GM19240 (cell line): ENCODE measurements at regions not wholly inside any gene's neighbourhood (a gene's known extent, or its start where the extent isn't known, plus 50 kb on each side); places are given as distances from the start of the nearest gene placed in this dataset.
"Not testable (repeated sequence)": the region's sequence is repeated elsewhere in the genome, so short reads cannot be mapped to it uniquely, and the experiment has no call there.

Source experiments
- DNase-seq: peaks from one replicate; pipeline ENCODE4 v3.0.0; 2011; ENCODE audit warnings: low spot score; ENCODE audit not compliant: insufficient read length

DNA sequence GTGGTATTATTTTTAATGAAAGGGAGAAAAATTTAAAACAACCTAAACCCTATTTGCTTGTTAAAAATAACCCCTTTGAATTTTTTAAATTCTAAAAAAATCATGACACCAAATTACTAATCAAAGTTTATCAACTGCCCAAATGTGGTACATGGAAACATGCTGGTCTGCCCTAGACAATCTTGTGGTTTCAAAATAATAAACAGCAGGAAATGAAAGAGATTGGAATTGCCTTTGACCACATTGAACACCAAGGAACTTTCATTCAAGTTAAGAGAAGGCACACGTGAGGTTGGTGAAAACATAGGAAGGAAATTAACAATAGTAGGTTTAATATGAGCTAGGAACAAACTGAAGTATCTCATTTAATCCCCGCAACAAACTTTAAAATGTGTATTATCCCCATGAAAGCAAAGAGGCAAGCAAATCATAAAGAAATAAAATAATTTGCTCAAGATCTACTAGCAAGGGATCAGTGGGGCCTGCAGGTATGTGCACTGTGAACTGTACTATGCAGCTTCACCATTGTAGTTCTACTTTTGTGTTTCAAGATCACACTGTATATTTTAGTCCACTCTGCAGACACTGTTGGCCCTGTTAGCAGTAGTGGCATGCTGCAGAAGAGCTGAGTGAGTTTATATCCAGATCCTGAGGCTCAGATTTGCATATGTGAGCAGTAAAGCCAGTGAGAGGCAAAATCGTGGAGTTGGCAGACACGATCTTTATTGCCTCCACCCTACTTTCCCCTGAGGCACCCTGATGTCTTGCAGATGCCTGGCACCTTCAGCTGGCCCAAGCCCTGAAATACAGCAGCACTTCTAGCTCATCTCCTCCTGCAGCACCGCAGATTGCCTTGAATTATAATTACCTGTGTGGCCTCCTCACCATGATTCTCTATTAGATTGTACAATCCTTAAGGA, 157.8 kb upstream of the TENT5A start:
- no peak for DNase-seq

DNA sequence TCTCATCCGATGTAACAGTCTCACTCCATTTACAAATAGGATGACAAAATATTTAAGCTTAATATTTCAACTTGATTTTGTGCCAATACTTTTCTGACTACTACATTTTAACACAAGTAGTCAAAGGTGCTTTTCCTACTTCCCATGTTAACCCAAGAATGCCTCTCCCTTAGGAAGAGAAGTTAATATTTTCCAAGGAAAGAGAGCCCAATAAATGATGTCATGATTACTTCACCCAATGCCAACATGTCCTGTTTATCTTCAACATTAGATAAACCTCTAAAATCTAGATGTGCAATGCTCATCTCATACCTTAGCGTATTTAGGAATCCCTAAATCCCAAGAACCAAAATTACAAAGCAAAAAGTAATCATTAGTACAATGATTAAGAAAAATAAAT, 156.7 kb upstream of the TENT5A start:
- DNase-seq: no peak

DNA sequence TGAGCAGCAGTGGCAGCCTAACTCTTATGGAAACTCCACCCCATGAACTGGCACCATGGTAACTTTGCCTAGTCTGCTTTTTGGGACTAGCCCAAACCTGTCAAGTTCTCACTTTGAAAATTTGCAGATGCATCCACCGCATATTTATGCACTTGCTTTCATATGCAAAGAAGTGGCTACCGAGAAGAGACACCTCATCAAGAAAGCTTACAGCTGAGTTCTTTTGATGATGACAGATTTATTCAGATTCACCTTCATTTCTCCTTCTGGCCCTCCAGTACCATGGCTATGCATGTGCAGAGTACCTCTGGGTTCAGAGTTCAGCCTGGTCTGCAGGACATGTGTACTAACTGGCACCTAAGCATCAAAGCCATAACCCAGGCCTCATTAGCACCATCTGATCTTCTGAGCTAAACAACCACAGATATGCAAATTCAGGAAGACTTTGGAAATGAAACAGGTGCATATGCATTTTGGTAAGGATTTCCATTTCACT, 154.3 kb upstream of the TENT5A start:
- DNase-seq: no peak

DNA sequence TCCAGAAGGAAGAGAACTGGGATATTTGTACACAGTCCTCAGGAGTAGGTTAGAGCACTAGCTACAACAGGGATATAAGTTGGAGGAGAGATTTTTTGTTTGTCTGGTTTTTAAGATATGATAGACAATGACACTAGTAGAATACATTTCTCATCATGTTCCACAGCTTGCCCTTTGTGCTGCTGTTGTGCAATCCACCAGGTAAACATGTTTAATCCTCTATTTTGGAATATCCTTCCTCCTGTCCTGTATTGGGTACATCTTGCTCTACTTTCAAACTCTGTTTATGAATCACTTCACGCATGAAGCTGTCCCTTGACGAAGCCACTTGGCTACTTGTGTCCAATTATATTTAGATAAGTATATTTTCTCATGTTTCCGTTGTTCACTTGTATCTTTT, 153.6 kb upstream of the TENT5A start:
- no peak for DNase-seq

DNA sequence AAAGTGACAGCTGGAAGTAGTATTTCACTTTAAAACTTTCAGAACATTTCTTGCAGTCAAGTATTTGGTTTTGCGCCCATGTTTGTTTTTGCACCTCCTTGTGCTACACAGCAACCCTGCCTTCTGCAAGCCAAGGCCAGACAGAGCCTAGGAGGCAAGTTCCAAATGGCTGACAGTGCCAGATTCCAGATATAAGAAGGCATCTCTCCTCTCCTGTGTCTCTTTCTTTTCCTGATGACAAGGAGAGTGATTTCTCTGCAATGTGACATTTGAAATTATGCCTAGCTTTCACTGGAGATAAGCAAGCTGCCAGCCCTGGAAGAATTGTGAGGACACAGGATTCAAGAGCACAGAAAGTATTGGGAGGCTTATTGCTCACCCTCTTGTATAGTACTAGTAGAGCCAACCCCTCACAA, 149.1 kb upstream of the TENT5A start:
- DNase-seq: no peak

DNA sequence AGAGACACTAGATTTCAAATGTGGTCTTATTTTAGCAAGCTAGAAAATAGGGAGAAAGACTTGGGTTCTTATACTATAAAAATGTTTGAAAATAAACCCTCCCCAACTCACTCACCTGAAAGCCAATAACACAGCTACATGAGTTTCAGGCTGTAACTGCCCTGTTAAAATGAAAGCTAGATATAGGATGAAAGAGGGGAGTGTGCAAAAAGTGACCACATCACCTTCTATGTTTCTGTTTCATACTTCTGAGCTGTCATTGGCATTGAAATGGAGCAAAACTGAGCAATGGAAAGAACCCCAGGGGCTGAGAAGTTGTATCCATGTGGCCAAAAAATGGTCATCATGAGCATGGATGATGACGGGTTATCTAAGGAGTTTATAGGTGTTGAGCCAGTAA, 148.1 kb upstream of the TENT5A start:
- DNase-seq: no peak

DNA sequence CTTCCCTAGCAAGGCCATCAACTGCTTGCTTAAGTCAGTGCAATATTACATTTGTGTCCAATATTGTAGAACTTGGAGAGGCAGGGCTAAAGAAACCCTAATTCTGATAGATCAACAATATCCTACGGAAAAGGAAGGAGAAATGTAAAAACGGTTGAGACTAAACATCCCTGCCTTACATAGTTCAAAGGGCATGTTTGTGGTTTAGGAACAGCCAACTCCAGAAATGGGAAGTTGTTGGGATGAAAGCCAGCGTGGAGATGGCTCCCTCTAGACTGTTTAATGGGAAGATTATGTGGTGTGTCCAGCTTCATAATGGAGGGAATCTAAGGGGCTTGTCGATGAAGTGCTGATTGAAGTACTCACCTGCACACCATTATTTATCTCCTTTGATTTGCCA, 145.3 kb upstream of the TENT5A start:
- no peak for DNase-seq

DNA sequence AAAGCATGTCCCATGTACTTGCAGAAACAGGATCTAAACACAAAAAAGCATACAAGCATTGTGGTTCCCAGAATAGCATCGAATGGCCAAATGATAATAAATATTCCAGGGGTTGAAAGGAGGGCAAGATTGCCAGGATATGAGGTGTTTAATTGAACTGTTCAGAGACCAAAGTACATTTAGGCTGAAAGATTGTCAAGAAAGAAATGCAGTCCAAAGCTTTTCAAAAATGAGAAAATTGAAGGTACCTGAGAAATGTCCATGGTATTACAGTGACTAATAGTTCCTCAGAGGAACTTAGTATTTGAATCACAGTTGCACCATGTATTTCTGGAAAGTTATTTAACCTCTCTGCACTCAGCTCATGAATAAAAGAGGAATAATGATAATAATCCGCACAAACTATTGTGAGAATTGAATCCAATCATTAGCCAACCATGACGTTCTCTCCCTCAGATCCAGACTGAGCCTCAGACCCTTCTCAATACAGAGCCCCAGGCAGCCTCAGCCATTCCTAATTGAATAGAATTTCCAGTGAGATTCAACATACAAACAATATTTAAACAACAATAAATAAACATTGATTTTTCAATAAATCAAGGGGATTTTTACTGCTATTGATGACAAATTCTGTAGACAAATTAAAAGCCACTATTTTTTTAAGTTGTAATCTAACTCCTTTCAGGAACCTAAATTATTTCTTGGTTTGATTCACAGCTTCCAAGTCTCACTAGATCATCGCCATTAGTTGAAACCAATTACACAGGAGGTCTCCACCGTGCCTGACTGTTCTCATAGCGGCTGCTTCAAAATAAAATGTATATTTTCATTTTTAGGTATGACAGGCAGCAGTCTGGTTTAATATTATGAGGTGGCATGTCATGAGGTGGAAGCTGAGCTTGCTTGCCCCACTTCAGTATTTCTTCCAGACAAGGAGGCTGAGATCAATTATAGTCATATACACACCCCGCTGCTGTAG, 144.3 kb upstream of the TENT5A start:
- DNase-seq: no peak

DNA sequence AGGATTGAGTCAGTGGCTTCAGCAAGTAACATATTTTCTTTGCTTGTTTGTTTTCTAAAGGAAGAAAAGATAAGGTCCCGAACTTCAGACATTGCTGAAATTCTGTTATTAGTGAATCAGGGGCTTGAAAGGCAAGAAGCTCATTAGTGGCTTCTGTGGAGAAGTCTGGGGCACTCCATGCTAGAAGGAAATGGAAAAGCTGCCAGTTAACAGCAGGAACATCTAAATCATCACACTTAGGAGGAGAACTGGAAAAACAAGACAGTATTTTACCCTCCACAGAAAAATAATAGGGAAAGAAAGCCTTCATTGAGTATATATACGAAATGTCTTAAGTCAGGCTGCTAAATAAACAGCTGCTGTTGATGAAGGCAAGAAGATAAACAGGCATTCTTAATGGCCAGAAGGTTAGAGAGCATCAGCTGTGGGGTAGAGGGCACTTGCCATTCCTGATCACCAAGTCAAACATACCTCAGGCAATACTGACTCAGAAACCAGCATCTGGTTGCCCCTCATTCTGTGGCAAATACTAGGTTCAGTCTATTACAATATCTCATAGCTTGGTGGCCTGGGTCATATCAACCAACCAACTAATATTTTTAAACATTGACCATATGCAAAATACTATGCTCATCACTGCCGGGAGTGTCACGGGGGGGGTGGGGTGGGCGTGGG, 143.2 kb upstream of the TENT5A start:
- DNase-seq: no peak

DNA sequence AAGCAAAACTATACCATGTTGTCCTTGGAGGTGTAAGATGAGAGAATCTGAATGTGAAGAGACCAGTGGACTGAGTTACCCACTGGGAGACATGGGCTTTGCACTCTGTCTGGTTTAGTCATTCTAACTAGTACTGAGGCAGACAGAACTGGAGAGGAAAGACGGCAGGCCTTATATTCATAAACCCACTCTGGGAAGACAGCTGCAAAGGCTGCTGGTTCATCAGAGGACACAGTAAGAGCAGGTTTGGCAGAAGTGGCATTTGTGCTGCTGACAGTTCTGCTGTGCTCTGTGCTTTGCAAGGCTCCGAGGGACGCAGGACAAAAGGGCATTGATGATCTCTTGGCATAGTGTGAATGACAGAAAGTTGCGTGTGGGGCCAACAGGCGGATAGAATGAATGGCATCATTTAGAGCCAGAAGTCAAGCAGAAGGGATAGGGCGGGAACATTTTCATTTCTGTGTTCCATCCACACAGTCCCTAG, 142.3 kb upstream of the TENT5A start:
- no peak for DNase-seq

DNA sequence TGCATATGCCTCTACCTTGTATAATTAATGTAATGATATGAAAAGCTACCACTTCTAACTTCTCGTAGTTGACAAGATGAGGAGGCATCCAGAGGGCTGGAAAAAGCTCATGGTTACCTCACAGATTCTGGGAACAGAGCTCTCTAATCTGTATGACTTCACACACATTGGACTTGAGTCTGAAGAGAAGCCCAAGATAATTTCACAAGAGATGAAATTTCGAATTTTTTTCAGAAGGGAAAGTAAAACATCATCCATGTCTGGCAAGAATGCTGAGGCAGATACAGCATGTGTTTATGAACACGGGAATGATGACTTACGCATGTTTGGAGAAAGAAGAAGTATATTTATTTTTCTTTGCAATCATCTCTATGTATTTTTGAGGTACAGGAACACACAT, 141.8 kb upstream of the TENT5A start:
- no peak for DNase-seq

DNA sequence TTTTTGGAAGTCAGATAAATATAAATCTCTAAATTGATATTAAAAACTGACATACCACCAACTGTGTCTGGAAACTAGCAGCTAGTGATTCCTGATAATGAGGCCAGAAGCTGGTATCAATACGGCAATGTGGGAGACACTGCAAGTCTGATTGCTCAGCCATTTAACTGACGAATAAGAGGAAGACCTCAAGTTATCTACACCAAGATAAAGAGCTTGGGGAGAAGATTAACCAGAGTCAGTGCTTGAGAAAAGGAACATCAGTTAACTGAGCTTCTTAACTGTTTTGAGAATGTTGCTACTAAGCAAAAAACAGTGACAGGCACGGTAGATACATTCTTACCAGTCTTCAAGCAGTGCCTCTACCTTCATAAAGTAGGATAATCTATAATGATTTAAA, 140.4 kb upstream of the TENT5A start:
- no peak for DNase-seq

DNA sequence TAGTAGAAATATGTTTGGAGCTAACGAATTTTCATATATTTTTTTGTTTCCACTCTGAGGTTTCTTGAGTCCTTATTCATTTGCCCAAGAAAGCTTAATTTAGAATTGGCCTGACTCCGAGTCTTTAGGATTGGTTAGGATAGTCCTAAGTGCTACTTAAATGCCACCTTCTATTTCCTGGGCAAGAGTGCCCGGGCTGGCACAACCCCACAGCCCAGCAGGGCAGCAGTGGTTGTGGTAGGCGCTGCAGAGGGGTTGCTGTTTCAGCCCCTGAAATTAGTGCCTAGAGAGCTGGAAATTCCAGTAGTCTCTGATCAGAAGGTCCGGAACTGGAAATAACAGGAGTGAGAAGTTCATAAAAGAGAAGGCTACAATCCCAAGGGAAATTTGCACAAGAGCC, 139.4 kb upstream of the TENT5A start:
- no peak for DNase-seq

DNA sequence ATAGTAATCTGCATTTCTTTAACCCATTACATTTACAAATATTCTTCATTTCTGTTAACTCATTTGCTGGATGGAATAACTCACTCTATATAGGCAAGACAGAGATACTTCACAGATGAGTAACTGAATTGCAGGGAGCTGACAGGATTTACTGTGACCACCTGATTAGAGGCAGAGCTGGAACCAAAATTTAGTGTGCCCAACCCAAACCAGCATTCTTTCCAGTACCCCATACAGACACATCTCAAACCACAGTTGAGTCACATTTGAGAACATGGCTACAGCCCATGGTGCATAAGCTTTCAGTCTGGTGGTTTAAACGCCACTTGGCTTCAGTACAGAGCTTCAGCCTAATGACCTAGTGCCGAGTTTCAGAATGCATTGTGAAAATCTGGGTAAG, 138.4 kb upstream of the TENT5A start:
- no peak for DNase-seq

DNA sequence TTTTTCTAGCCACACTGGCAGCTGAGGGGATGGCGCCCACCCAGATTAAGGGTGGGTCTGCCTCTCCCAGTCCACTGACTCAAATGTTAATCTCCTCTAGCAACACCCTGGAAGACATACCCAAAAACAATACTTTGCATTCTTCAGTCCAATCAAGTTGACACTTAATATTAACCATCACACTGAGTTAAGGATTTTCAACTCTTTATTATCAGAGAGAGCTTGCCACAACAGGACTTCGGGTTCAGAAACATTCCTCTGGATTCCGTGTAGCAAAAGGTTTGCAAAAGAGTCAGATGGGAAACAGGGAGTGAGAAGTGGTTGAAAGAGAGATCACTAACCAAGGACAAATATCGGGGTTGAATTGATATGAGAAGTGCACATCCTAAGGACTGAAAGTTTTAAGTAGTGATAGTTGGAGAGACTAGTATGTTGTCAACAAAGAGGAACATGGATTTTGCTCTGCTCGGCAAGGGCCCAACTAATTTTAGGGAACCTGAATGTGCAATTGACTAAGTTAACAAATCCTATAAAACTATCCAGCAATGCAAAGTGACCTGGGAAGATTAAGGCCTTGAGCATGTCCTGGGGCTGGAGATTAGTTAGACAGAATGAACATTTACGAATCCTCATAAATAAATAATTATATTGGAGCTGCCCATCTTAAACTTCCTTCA, 137.0 kb upstream of the TENT5A start:
- DNase-seq: no peak

DNA sequence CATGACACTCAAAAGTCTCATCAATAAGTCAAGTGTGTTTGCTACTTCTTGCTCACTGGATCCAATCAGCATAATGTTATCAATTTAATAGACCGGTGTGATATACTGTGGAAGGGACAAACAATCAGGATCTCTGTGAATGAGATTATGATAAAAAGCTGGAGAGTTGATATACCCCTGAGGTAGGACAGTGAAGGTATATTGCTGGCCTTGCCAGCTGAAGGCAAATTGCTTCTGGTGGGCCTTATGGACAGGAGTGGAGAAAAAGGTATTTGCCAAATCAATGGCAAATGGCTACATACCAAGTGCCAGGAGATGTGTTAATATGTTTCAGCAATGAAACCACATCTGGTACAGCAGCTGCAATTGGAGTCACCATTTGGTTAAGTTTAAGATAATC, 134.4 kb upstream of the TENT5A start:
- not testable (repeated sequence) for DNase-seq

DNA sequence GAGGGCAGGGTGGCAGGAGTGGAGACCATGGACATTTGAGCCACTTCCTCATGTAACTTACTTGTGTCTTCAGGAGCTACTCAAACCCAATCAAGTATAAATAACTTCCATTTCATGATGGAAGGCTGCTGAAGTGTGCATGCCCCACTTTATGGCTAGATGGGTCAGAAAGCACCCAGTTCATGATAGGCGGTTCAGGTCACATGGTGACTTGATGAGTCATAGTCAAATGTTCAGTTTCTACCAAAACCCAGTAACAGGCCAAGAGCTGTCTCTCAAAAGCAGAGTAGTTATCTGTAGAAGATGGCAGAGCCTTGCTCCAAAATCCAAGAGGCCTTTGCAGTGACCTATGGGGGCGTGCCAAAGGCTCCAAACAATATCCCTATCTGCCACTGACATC, 133.7 kb upstream of the TENT5A start:
- no peak for DNase-seq

DNA sequence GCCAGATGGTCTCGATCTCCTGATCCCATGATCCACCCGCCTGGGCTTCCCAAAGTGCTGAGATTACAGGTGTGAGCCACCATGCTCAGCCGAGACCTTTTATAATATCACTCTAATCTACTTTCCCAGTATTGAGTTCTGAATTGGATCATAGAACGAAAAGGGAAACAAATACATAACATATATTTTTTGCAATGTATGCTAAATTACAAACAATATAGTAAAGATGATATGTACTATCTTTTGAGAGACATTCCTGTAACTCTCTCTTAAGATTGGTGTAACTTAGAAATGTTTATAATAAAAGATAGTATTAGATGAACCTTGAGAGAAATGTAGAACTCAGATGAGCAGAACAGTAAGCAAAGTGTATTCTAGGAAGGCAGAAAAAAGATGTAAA, 129.2 kb upstream of the TENT5A start:
- DNase-seq: no peak

DNA sequence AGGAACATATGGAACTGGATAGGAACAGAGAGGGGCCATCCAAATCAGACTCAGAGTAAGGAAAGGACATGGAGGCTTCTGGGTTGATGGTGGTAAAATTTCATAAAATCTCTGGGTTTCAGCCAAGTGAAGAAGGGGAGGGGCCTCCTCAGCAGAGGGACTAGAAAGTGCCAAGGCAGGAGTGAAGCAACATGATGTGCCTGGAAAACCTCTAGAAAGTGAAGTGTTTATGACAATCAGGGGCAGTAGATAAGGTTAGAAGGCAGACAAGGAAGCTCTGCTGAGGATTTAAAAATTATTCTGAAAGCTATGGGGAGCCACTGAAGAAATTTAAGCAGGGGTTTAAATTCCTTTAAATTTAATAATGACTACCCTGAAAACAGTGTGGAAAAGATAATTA, 126.0 kb upstream of the TENT5A start:
- no peak for DNase-seq

DNA sequence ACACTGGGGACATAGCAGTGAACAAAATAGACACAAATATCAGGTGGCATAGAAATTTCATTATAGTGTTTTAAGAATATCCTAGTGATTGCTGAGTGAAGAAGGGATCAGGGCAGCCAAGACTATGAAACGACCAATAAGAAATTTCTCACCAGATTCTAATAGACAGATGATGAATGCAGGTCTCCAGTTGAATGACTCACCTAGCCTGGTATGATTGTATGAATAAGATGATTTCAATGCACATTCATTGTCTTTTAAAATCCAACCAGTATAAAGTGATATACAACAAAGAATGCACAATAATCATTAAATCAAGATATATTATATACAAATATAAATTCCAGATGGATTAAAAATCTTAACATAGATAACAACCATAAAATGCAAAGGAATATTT, 124.5 kb upstream of the TENT5A start:
- no peak for DNase-seq

DNA sequence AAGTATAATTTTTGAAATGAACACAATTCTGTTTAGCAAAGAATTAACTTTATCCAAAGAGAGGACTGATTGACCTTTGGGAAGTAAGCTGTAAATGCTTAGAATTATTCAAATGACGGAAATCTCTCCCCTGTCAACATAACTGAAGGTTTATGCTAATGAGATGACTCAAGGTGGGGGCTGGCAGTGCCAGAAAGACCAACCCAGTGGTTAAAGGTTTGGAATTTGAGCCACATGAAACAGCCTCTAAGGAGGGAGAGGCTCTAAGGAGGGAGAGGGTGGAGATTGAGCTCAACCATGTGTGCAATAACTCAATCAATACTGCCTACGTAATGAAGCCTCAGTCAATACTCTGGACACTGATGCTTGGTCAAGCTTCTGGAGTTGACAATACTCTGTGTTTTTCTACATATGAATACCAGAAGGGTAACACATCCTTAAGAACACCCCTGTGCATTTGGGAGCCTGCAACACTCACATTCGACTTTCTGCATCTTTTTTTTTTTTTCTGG, 123.4 kb upstream of the TENT5A start:
- DNase-seq: no peak
